ENCODE measurements at regions not wholly inside any gene's neighbourhood (a gene's known extent, or its start where the extent isn't known, plus 50 kb on each side); places are given as distances from the start of the nearest gene placed in this dataset.

DNA sequence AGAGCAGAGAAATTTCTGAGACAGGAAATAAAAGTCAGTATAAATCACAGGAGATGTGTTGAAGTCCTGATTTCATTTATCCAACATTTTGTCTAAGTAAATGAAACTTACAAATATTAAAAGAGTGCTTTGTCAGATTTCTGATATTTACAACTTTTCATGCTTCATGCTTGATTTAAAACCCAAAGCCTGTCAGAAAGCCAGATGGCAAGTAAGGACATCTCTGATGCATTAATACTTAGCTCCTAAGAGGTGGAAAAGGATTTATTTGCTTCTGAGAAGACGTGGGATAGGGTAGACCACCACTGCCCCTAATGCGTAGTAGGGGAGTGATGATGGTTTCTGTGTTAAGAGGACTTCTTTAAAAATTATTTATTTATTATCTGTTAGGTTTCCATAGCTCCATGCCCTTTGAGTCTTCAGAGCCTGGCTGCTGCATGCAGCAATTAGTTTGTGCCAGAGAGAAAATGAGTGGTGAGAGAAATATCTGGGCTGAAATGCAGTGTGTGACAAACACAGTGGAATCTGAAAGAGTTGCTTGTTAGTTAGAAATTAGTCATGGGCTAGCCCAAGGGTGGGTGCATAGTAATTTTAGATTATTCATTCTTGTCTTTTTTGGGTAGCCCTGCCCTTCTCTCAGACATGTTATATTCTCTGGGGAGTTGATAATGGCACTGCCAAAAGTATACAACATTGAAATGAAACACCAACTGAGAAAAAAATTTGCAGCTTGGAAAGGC, 333.8 kb downstream of the C4orf33 start:
- intact Hi-C loops (cut with DNase I), result no loop called here
- H3K27me3 ChIP-seq, result no peaks in the 10 kb centered on the region
- H3K36me3 ChIP-seq, result no peaks in the 10 kb centered on the region
- H3K27ac ChIP-seq, result no peak overlapping the region
- H3K9me3 ChIP-seq, result no peaks in the 10 kb centered on the region
- DNase-seq, result no peak
- H3K4me1 ChIP-seq, result no peaks in the 10 kb centered on the region
- H3K4me3 ChIP-seq (replicated peaks in 1 of 3), result no peak overlapping the region
- WGBS, 2 donors, result 67 to 91% methylated on average over 2 of the region's 2 CpGs
- TF ChIP-seq, protein P1, sequence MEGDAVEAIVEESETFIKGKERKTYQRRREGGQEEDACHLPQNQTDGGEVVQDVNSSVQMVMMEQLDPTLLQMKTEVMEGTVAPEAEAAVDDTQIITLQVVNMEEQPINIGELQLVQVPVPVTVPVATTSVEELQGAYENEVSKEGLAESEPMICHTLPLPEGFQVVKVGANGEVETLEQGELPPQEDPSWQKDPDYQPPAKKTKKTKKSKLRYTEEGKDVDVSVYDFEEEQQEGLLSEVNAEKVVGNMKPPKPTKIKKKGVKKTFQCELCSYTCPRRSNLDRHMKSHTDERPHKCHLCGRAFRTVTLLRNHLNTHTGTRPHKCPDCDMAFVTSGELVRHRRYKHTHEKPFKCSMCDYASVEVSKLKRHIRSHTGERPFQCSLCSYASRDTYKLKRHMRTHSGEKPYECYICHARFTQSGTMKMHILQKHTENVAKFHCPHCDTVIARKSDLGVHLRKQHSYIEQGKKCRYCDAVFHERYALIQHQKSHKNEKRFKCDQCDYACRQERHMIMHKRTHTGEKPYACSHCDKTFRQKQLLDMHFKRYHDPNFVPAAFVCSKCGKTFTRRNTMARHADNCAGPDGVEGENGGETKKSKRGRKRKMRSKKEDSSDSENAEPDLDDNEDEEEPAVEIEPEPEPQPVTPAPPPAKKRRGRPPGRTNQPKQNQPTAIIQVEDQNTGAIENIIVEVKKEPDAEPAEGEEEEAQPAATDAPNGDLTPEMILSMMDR (IDR thresholded peaks at IDR 0.05), result no peak
- no peak for TF ChIP-seq POLR2A (IDR thresholded peaks at IDR 0.05)

DNA sequence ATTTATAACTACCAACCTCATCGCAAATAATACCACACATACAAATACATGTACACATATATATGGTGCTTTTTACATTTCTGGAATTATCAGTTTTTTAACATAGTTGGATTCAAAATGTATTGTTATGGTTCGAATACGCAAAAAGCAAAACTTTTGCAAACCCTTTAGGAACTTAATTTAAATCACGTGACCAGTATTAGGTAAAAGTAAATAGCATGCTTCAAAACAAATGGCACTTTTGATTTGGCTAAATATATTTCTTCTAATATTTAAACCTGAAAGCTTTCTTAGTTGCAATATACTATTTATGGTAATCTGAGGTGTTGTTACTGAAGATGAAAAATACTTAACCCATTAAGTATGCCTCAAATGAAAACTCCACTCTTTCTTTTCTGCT, 341.4 kb downstream of the C4orf33 start:
- Histone ChIP-seq H3K27ac (no peak overlapping the region), H3K9me3 (no peaks in the 10 kb centered on the region), H3K4me3 (replicated peaks in 1 of 3) (no peak overlapping the region), H3K36me3 (no peaks in the 10 kb centered on the region), H3K27me3 (no peaks in the 10 kb centered on the region), H3K4me1 (no peaks in the 10 kb centered on the region)
- no peak for DNase-seq
- 96% methylated on average over 4 of the region's 4 CpGs for WGBS, 2 donors
- no peak for TF ChIP-seq POLR2A (IDR thresholded peaks at IDR 0.05)
- TF ChIP-seq, protein P1 (IDR thresholded peaks at IDR 0.05), result no peak
- intact Hi-C loops (cut with DNase I), result no loop called here

DNA sequence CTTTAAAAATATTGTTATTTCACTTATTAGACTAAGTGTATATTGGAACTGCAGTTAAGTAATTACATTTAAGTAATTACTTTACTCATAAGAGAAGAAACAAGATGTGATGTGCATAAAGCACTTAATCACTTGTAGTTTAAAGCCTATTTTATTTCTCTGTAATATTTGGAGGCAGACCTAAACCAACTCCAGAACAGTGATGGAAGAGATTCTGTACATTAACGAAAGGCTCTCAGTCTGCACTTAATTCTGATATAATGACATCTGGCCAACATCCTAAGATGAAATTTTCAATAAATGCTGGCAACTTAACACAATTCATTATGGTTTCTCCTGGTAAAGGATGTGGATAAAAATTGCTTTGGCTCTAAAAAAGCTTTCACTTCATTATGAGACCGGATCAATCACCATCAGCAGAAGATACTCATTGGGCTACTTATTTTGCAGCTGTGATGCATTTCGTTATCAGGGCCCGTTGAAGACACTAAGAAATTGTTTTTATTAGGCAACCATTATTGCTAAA, 342.6 kb downstream of the C4orf33 start:
- H3K27ac ChIP-seq, result no peak overlapping the region
- H3K27me3 ChIP-seq, result no peaks in the 10 kb centered on the region
- H3K4me3 ChIP-seq (replicated peaks in 1 of 3), result no peak overlapping the region
- no peak for DNase-seq
- 77 to 83% methylated on average over 4 of the region's 4 CpGs for WGBS, 2 donors
- H3K36me3 ChIP-seq, result no peaks in the 10 kb centered on the region
- H3K4me1 ChIP-seq, result no peaks in the 10 kb centered on the region
- intact Hi-C loops (cut with DNase I), result no loop called here
- TF ChIP-seq POLR2A (IDR thresholded peaks at IDR 0.05), result no peak
- TF ChIP-seq, protein P1 (IDR thresholded peaks at IDR 0.05), result no peak
- no peaks in the 10 kb centered on the region for H3K9me3 ChIP-seq

DNA sequence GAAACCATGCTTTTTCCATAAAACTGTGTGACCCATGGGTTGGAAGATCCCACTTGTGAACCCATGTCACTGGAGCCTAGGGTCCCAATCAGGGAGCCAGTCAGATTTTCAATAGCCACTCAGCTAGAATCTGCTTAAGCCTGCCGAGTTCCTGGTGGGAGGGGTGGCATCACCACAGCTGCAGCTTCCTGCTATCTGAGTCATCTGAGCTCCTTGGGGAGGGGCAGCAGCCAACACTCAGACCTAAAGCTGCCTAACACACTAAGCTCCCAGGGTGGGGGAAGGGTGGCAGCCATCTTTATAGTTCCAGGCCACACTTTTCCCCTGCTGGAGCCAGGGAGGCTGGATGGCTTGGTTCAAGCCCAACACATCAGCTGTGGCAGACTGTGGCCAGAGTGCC, 350.1 kb downstream of the C4orf33 start:
- intact Hi-C loops (cut with DNase I), result no loop called here
- Histone ChIP-seq H3K9me3 (no peaks in the 10 kb centered on the region), H3K27me3 (no peaks in the 10 kb centered on the region), H3K27ac (no peak overlapping the region), H3K4me3 (replicated peaks in 1 of 3) (no peak overlapping the region), H3K36me3 (no peaks in the 10 kb centered on the region), H3K4me1 (no peaks in the 10 kb centered on the region)
- DNase-seq, result no peak
- WGBS, 2 donors, result 57% methylated on average over 1 of the region's 1 CpG; no CpG with 5 or more reads in 1 of the 2 donors
- TF ChIP-seq POLR2A (IDR thresholded peaks at IDR 0.05), result no peak
- TF ChIP-seq, protein P1 (IDR thresholded peaks at IDR 0.05), result no peak

DNA sequence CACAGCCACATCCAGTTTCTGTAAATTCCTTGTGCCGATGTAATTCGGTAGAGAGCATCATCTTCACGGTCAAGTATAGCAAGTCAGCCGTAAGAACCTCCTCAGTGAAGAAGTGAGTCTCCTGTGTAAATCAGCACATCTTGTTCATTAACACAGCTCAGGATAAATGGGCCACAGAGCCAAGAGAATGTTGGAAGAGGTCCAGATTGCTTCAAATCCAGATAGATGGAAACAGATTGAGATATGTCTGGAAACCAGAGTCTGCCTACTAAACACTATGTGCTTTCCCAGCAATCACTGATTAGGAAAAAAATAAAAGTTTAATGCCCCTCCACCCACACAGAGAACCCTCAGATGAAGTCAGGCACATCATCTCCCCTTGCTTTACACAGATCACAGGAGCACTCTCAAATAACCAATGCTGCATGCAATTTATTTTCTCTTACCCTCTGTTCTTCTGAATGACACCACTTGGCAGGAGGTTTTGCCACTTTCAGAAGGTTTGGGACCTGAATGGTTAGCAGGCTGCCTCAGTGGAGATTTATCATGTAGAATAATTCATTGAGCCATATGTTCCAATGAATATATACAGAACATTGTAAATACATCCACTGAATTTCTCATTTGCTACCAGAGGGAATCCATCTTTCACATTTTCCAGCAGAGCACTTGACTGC, 357.7 kb downstream of the C4orf33 start:
- Histone ChIP-seq H3K4me1 (peaks cover 0 to 5% of the 10 kb centered on the region in 2 donors), H3K27me3 (no peaks in the 10 kb centered on the region), H3K36me3 (no peaks in the 10 kb centered on the region), H3K27ac (no peak overlapping the region), H3K4me3 (replicated peaks in 1 of 3) (no peak overlapping the region), H3K9me3 (no peaks in the 10 kb centered on the region)
- intact Hi-C loops (cut with DNase I), result no loop called here
- TF ChIP-seq, protein P1 (IDR thresholded peaks at IDR 0.05), result no peak
- no peak for TF ChIP-seq POLR2A (IDR thresholded peaks at IDR 0.05)
- DNase-seq, result peak; percentile 10 to 13
- 35 to 40% methylated on average over 4 of the region's 4 CpGs for WGBS, 2 donors
